HG02852 (cell line): ENCODE measurements at regions not wholly inside any gene's neighbourhood (a gene's known extent, or its start where the extent isn't known, plus 50 kb on each side); places are given as distances from the start of the nearest gene placed in this dataset.

Experiments
- ATAC-seq: cut with Tn5 transposase; IDR thresholded peaks from one replicate; pipeline ENCODE4 v1.9.1; 2021; ENCODE audit warnings: mild to moderate bottlenecking, moderate library complexity; ENCODE audit not compliant: unreplicated experiment

GRCh38 chr5:4762316-4762715 is 377.8 kb upstream of the ADAMTS16 start:
- no peak for ATAC-seq

- no peak for ATAC-seq
These were observed 374.7 kb upstream of the ADAMTS16 start for GRCh38 chr5:4765411-4765810.

- no peak for ATAC-seq
These were observed 374.0 kb upstream of the ADAMTS16 start for GRCh38 chr5:4766101-4766500.

GRCh38 chr5:4772591-4772990 is 367.5 kb upstream of the ADAMTS16 start:
- no peak for ATAC-seq

GRCh38 chr5:4773827-4774317 is 366.3 kb upstream of the ADAMTS16 start:
- ATAC-seq = no peak

- no peak for ATAC-seq
These were observed 362.7 kb upstream of the ADAMTS16 start for GRCh38 chr5:4777435-4777834.

- no peak for ATAC-seq
These were observed 359.5 kb upstream of the ADAMTS16 start for GRCh38 chr5:4780633-4781032.

GRCh38 chr5:4781299-4781698 is 358.8 kb upstream of the ADAMTS16 start:
- ATAC-seq = no peak

GRCh38 chr5:4785971-4786370 is 354.2 kb upstream of the ADAMTS16 start:
- no peak for ATAC-seq

- no peak for ATAC-seq
These were observed 342.7 kb upstream of the ADAMTS16 start for GRCh38 chr5:4797445-4797844.

GRCh38 chr5:4802044-4802443 is 338.1 kb upstream of the ADAMTS16 start:
- no peak for ATAC-seq

- no peak for ATAC-seq
These were observed 335.3 kb upstream of the ADAMTS16 start for GRCh38 chr5:4804691-4805360.

- no peak for ATAC-seq
These were observed 325.1 kb upstream of the ADAMTS16 start for GRCh38 chr5:4815002-4815401.

GRCh38 chr5:4817767-4818166 is 322.4 kb upstream of the ADAMTS16 start:
- no peak for ATAC-seq

GRCh38 chr5:4831325-4831724 is 308.8 kb upstream of the ADAMTS16 start:
- ATAC-seq = no peak

GRCh38 chr5:4832471-4832870 is 307.7 kb upstream of the ADAMTS16 start:
- no peak for ATAC-seq

GRCh38 chr5:4833104-4833738 is 306.9 kb upstream of the ADAMTS16 start:
- no peak for ATAC-seq

GRCh38 chr5:4837489-4838058 is 302.6 kb upstream of the ADAMTS16 start:
- ATAC-seq = no peak

GRCh38 chr5:4845221-4845620 is 294.9 kb upstream of the ADAMTS16 start:
- ATAC-seq = no peak

- ATAC-seq = no peak
These were observed 292.4 kb upstream of the ADAMTS16 start for GRCh38 chr5:4847766-4848165.

GRCh38 chr5:4855036-4855435 is 285.1 kb upstream of the ADAMTS16 start:
- ATAC-seq = no peak

GRCh38 chr5:4855880-4856279 is 284.2 kb upstream of the ADAMTS16 start:
- no peak for ATAC-seq
